Kidney epithelial cell (primary cell): ENCODE measurements at regions not wholly inside any gene's neighbourhood (a gene's known extent, or its start where the extent isn't known, plus 50 kb on each side); places are given as distances from the start of the nearest gene placed in this dataset.

Source experiments
- DNase-seq: peaks from one replicate; pipeline ENCODE4 v3.0.0-alpha.2; 2010; ENCODE audit warnings: low read depth
- H3K27me3 ChIP-seq: 2 replicates; pipeline ENCODE4 v1.6.0; 2011; ENCODE audit warnings: low read length; ENCODE audit not compliant: control insufficient read depth, insufficient read depth
- H3K36me3 ChIP-seq: 2 replicates; pipeline ENCODE4 v1.5.1; 2011; ENCODE audit warnings: low read length; ENCODE audit not compliant: control insufficient read depth, insufficient read depth
- H3K4me3 ChIP-seq: 2 replicates; pipeline ENCODE4 v1.5.1; 2011; ENCODE audit warnings: low read depth, mild to moderate bottlenecking, control low read depth, low read length
- CTCF ChIP-seq: IDR thresholded peaks from 2 replicates; pipeline ENCODE4 v1.5.1; 2011; ENCODE audit warnings: mild to moderate bottlenecking, moderate library complexity, low read length, control low read depth, inconsistent platforms; ENCODE audit not compliant: insufficient read depth, poor library complexity, severe bottlenecking

GRCh38 chr2:8043295-8043694, 638.6 kb upstream of the ID2 start:
- no peak for TF ChIP-seq CTCF
- Histone ChIP-seq H3K36me3 (no peaks in the 10 kb centered on the region), H3K27me3 (no peaks in the 10 kb centered on the region), H3K4me3 (no peak overlapping the region)
- DNase-seq, result no peak

- no peak for TF ChIP-seq CTCF
- H3K27me3 ChIP-seq, result no peaks in the 10 kb centered on the region
- H3K36me3 ChIP-seq, result no peaks in the 10 kb centered on the region
- no peak for DNase-seq
- H3K4me3 ChIP-seq, result no peak overlapping the region
Observed at GRCh38 chr2:8044046-8044594, 637.7 kb upstream of the ID2 start.

DNA sequence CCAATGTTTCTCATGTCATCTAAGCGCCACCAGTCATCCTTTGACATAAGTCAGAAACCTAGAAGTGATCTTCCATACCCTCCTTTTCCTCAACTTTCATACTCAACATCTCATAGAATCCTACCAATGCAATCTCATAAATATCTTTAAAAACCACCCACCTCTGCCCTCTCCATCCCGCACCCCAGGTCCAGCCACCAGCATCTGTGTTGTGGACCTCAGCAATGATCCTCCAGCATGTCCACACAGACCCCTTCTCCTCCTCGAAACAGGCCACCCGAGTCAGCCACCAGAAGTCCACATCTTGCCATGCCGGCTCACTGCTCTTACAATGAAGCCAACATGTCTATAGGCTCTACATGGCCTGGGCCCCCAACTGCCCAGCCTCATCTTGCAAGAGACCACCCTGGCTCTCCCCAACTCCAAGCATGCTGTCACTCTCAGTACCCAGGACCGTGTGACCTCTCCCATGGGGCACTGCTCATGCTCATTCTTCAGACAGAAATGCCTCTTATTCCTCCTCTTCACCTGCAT, 636.7 kb upstream of the ID2 start:
- TF ChIP-seq CTCF, result no peak
- Histone ChIP-seq H3K36me3 (no peaks in the 10 kb centered on the region), H3K4me3 (no peak overlapping the region), H3K27me3 (no peaks in the 10 kb centered on the region)
- no peak for DNase-seq

- TF ChIP-seq CTCF, result no peak
- Histone ChIP-seq H3K27me3 (no peaks in the 10 kb centered on the region), H3K4me3 (no peak overlapping the region), H3K36me3 (no peaks in the 10 kb centered on the region)
- no peak for DNase-seq
Observed at GRCh38 chr2:8046849-8047248, 635.0 kb upstream of the ID2 start.

DNA sequence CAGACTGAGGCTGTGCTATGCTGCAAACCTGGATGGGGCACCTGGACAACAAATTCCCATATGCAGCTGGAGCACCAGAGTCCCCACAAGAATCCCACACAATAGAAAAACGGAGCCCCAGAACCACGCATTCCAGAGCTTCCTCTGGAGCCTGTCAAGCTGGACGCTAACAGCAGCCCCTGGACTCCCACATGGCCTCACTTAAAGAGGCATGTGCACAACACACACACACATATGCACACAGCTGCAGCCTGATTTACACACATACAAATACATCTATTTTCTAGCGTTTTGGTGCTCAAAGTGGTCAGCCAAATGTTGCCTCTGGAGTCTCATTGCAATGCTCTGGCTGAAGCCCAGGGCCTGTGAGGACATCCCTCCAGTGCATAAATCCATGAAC, 632.7 kb upstream of the ID2 start:
- H3K27me3 ChIP-seq, result no peaks in the 10 kb centered on the region
- no peak for TF ChIP-seq CTCF
- H3K36me3 ChIP-seq, result no peaks in the 10 kb centered on the region
- no peak for DNase-seq
- no peak overlapping the region for H3K4me3 ChIP-seq

DNA sequence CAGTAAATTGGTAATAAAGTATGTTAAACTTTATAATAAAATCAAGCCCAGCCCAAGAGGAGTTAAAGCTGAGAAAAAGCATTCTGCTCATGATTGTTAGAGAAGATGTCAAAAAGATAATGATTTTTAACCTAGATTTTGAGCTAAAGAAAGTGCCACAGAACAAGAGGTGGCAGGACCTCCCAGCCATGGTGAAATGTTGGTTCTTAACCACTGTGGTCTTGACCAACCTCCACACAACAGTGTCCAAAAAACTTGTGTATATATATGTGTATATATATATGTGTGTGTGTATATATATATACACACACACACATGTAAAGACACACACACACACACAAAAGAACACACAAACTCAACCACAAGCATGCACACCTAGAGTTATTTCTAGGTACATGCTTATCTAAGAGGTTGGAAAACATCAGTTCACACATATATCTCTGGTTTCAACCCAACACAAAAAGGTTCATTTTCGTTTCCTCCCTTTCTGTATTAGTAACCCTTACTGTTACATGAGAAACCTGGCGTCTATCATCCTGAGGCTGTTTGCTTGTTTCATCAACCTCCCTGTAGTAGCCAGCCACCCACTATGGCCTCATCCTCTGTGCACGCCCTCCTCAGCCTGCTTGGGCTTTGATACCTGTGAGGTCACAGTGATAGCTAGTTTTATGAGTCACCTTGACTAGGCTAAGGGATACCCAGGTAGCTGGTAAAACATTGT, 631.8 kb upstream of the ID2 start:
- Histone ChIP-seq H3K27me3 (no peaks in the 10 kb centered on the region), H3K36me3 (no peaks in the 10 kb centered on the region), H3K4me3 (no peak overlapping the region)
- DNase-seq, result no peak
- no peak for TF ChIP-seq CTCF
